ENCODE measurements at regions not wholly inside any gene's neighbourhood (a gene's known extent, or its start where the extent isn't known, plus 50 kb on each side); places are given as distances from the start of the nearest gene placed in this dataset.

GRCh38 chr1:116856312-116856711 lies 53.4 kb upstream of the PTGFRN start:
- no peak for TF ChIP-seq CTCF (IDR thresholded peaks at IDR 0.05)
- no peak for TF ChIP-seq POLR2A (IDR thresholded peaks at IDR 0.05)
- Histone ChIP-seq H3K4me1 (peaks cover 0 to 29% (median 7%) of the 10 kb centered on the region in 12 donors), H3K27ac (peak overlapping the region in 1 of 12 donors; percentile 51), H3K36me3 (no peaks in the 10 kb centered on the region), H3K27me3 (no peaks in the 10 kb centered on the region), H3K9me3 (no peaks in the 10 kb centered on the region), H3K4me3 (no peak overlapping the region)
- WGBS, 4 donors = 86 to 90% (median 88%) methylated on average over 3 of the region's 3 CpGs
- DNase-seq (no peak), ATAC-seq (no peak)
- intact Hi-C loops (cut with DNase I) = loop anchor here in 5 of 10 donors (5.0 to 10.0 kb wide), 2 partner anchors 198 to 201 kb away; no protein-coding TSS in a partner anchor

- intact Hi-C loops (cut with DNase I) = loop anchor here in 5 of 10 donors (5.0 to 10.0 kb wide), 2 partner anchors 198 to 200 kb away; no protein-coding TSS in a partner anchor
- Histone ChIP-seq H3K36me3 (no peaks in the 10 kb centered on the region), H3K9me3 (no peaks in the 10 kb centered on the region), H3K4me3 (no peak overlapping the region), H3K4me1 (peaks cover 0 to 29% (median 7%) of the 10 kb centered on the region in 12 donors), H3K27ac (no peak overlapping the region), H3K27me3 (no peaks in the 10 kb centered on the region)
- ATAC-seq (no peak), DNase-seq (no peak)
- TF ChIP-seq POLR2A (IDR thresholded peaks at IDR 0.05) = no peak
- no peak for TF ChIP-seq CTCF (IDR thresholded peaks at IDR 0.05)
- WGBS, 4 donors = 72 to 85% (median 75%) methylated on average over 3 of the region's 3 CpGs
Measured at GRCh38 chr1:116857092-116857491, 52.6 kb upstream of the PTGFRN start.
